GM19372 (cell line): ENCODE measurements at regions not wholly inside any gene's neighbourhood (a gene's known extent, or its start where the extent isn't known, plus 50 kb on each side); places are given as distances from the start of the nearest gene placed in this dataset.

Experiments
- ATAC-seq: cut with Tn5 transposase; IDR thresholded peaks from one replicate; pipeline ENCODE4 v1.9.1; 2021; ENCODE audit warnings: mild to moderate bottlenecking, low read depth, moderate library complexity; ENCODE audit not compliant: unreplicated experiment

DNA sequence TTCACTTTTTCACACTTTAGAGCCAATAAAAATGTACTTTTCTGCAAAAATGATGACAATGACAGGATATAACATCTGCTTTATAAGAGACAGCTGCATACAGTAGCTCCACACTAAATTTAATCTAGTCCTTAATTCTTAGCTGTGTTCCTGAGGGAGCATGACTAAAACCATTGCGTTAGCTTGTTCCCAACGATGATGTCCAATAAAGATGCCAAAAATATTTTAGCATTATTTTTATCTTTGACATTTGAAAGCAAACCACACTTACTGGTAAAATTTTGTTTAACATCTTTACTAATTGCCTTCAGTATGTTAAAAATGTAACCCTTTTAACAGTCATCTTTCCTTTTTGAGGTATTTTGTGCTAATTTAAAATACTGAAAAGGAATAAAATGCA, 382.7 kb downstream of the CHSY3 start:
- ATAC-seq: no peak

DNA sequence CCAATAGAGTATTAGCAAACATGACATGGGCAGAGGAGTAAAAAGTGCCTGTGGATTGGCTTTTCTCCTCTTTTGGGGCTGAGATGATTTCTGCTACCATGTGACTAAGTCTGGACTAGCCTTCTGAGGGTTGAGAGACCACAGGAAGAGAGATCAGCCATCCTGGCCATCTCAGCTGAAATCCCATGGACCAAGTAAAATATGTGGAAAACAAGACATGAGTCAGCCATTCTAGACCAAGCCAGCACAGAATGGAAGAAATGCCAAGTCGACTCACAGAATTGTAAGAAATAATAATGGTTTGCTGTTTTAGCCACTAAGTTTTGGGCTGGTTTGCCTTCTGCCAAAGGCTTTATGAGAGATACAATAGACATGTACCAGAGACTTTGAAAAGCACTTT, 377.8 kb downstream of the CHSY3 start:
- no peak for ATAC-seq

DNA sequence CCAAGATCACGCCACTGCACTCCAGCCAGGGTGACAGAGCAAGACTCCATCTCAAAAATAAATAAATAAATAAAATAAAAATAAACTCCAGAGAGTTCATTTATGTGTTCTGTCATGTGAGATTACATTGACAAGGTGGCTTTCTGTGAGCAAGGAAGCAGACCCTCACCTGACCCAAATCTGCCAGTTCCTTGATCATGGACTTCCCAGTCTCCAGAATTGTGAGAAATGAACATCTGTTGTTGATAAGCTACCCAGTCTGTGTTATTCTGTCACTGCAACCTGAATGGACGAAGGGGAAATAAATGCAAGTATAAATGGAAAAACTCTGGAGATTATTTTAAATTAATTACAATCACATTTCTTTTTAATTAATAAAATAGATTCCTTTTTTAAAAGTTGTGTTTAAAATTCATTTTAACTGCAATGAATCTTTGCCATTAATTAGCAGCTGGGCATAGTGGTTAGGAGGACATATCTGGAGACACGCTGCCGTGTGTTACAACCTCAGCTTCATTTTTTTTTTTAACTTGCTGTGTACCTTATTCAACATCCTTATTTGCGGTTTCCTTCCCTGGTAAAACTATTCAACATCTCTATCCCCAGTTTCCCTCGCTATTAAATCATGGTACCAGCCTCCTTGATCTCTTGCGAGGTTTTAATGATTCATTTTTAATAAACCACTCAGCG, 376.4 kb downstream of the CHSY3 start:
- no peak for ATAC-seq

DNA sequence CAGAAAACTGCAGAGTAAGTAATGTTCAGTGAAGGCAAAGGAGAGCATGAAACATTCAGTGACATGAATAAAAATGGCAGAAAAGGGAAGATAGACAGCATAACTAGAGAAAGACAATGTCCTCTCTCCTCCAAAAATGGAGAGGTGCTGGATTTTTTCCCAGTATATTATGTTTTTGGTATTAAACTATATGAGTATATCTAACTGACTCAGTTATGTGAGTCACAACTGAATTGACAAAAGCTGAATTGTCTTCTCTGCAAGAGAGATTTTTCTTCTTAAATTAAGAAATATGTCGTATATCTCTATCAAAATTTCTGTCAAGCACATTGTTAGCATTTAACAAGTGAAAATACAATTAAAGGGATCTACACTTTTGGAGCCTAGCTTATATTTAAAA, 375.1 kb downstream of the CHSY3 start:
- ATAC-seq: no peak

GRCh38 chr5:130278136-130278535, 373.9 kb downstream of the CHSY3 start:
- no peak for ATAC-seq

DNA sequence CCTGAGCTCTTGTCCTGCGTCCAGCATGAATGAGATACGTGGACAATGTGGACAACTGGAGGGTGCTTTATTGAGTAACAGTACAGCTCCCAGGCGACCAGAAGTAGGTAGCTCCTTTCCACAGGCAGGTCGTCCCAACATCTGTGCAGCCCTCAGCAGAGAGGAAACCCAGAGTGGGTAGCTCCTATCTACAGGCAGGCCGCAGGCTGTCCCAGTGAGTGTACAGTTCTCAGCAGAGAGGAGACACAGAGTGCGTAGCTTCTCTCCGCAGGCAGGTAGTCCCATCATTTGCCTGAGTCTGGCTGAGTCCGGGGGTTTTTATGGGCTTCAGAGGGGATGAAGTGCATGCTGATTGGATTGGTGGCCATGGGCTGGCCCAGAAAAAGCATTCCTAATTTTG, 373.3 kb downstream of the CHSY3 start:
- ATAC-seq: no peak

DNA sequence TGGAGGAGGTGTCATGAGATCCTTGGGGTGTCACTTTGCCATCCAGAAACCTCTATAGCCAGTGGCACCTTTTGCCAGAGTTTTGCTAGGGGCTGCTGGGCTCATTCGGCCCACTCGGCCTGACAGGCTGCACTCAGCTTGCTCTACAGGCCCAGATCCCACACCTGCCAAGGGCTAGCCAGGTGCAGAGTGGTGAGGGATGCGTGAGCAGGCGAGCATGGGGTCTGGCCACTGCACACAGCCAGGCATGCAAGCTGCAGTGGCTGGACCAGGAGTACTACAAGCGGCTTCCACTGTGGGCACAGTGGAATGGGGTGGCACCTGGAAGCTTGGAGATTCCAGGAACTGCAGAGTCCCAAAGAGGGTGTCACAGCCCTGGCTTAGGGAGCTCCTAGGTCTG, 372.7 kb downstream of the CHSY3 start:
- ATAC-seq: no peak

GRCh38 chr5:130272837-130273236, 368.6 kb downstream of the CHSY3 start:
- ATAC-seq: no peak

DNA sequence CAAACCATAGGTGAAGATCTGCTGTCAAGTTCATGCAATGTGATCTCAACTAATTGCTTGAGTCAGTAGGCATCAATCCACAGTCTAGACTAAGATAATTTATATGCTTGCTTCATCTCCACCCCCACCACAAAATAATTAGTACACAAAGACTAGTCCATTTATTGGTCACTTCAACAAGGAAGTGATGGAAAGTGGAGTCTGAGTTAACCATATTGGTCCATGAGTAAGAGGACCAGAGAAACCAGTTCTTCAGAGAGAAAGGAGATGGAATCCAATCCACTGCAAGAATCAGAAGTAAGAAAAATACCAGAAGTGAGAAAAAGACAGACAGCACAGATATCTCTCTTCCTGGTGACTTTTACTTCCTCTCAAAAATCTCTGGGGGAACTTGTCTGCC, 366.5 kb downstream of the CHSY3 start:
- no peak for ATAC-seq

GRCh38 chr5:130268489-130268888, 364.2 kb downstream of the CHSY3 start:
- ATAC-seq: no peak

DNA sequence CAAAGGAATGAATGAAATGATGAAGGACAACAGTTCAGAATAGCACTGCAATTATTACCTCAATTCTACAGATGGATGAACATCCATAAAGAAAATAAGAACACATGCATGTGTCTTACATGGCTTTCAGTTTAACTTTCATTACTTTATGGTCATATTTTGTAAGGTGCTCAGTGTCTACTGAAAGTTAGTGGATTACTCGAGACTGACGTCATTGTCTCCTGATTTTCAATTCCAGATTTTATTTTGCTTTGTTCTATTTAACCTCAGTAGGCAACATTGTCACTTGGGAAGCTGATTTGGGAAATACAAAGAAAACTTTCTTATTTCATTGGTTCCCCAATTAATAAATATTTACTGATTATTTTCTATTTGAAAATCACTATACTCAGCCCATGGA, 363.7 kb downstream of the CHSY3 start:
- no peak for ATAC-seq

- no peak for ATAC-seq
These were observed 356.2 kb downstream of the CHSY3 start for GRCh38 chr5:130260481-130260880.

DNA sequence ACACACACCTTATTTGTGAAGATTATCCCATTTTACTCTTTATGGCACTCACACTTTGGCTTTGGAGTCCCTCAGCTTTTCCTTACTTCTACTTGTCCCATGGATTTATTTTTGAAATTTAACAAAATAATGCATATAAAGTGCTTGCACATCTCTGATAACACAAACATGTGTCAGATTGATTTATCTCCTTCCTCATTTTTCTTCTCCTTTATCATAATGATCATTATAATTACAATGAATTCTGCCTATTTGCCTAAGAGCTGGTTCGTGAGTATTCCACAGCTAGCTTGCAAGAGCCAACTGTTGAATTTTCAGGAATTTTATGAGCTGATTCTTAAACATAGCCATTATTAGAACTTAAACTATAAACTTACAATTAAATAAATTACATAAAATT, 347.7 kb downstream of the CHSY3 start:
- no peak for ATAC-seq

- ATAC-seq: no peak
These were observed 339.4 kb downstream of the CHSY3 start for GRCh38 chr5:130243641-130244040.

DNA sequence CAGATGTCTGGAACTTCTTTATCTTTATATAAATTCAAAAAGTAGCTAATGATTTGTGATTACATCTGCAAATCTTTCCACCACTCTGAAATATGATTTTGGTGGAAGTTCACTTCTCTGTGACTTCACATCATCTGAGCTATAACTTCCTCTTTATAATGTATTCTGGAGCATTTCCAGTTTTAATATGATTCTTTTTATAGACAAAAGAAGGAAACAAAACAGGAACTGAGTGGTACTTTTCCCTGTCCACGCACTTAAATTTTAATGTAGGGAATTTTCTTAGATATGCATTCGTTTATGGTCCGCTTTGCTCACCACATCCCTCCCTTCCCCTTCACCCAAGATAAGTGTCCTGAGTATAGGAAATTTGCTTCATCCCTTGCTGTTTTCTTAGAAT, 333.5 kb downstream of the CHSY3 start:
- no peak for ATAC-seq
